HG02981 (cell line): ENCODE measurements at regions not wholly inside any gene's neighbourhood (a gene's known extent, or its start where the extent isn't known, plus 50 kb on each side); places are given as distances from the start of the nearest gene placed in this dataset.
"Not testable (repeated sequence)": the region's sequence is repeated elsewhere in the genome, so short reads cannot be mapped to it uniquely, and the experiment has no call there.

Experiments
- ATAC-seq: cut with Tn5 transposase; IDR thresholded peaks from one replicate; pipeline ENCODE4 v1.9.1; 2021; ENCODE audit warnings: mild to moderate bottlenecking, moderate library complexity; ENCODE audit not compliant: unreplicated experiment

GRCh38 chr14:71616013-71616412 lies 316.2 kb upstream of the RGS6 start:
- no peak for ATAC-seq

GRCh38 chr14:71618047-71618446 lies 314.2 kb upstream of the RGS6 start:
- ATAC-seq, result no peak

DNA sequence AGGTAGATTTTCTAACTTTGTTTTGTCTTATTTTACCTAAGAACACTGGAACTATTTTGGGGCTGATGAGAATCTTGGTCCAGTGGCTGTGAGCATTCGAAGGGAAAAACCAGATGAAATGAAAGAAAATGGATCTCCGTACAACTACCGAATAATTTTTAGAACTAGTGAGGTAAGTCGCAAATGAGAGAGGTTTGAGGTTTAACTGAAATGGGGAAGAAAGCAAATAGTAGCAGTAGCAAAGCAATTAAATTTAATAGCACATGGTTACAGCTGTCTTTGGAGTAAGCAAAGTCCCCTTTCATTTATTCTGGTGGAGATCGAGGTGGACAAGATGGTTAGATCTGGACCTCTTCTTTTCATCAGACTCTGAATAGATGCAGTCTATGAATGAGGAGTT lies 313.5 kb upstream of the RGS6 start:
- ATAC-seq, result no peak

- no peak for ATAC-seq
These were observed 312.8 kb upstream of the RGS6 start for GRCh38 chr14:71619472-71619871.

DNA sequence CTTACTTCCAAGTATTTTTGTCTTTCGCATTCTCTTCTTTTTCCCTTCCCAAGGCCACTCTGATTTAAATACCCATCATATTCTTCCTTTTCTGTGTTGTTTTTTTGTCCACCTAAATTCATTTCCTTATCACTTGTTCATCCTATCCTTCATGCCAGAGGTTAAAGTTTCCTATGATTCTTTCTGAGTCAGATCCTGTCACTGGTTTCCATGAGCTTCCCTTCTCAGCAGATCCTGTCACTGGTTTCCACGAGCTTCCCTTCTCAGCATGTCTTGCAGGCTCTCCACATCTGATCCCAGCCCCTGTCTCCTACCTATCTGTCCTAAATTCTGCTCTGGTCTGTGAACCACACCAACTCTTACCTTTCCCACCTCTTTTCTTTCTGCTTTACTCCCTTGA lies 311.8 kb upstream of the RGS6 start:
- ATAC-seq, result no peak

GRCh38 chr14:71621276-71621675 lies 311.0 kb upstream of the RGS6 start:
- ATAC-seq, result no peak

- no peak for ATAC-seq
These were observed 310.1 kb upstream of the RGS6 start for GRCh38 chr14:71621980-71622605.

- ATAC-seq, result no peak
These were observed 308.3 kb upstream of the RGS6 start for GRCh38 chr14:71623939-71624338.

GRCh38 chr14:71625175-71625574 lies 307.1 kb upstream of the RGS6 start:
- ATAC-seq, result no peak

- ATAC-seq, result no peak
These were observed 306.1 kb upstream of the RGS6 start for GRCh38 chr14:71625891-71626701.

DNA sequence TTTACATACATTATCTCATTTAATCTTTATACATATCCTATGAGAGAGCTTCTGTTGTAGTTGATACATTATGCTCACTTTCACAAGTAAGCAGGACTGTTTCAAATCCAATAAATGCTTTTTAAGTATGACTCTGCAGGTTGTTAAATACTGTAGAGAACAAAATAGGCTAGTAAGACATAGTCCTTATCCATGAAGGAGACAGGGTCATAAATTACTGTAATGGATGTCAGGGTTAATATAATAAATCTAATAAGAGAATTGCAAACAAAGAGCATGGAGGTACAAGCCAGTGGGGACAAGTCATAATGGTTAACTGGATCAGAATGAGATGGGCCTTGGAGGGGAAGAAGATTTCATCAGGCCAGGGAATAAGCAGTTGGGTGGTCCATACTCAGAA lies 303.8 kb upstream of the RGS6 start:
- no peak for ATAC-seq

DNA sequence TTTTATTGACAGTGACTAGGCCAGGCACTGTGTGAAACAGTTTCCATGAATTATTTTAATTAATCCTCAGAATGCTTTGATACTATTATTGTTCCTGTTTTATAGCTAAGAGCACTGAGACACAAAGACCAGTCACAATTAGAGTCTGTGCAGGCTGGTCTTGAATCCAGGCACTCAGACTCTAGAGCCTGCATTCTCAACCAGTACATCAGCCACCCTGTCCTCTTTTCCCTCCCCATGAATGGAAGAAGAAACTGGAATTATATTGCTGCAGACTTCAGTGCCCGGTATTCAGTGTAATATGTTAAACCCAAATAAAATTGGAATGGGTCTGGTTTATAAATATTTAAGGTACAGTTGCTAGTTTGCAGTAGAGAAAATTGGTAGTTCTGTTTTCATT lies 303.0 kb upstream of the RGS6 start:
- ATAC-seq, result no peak

DNA sequence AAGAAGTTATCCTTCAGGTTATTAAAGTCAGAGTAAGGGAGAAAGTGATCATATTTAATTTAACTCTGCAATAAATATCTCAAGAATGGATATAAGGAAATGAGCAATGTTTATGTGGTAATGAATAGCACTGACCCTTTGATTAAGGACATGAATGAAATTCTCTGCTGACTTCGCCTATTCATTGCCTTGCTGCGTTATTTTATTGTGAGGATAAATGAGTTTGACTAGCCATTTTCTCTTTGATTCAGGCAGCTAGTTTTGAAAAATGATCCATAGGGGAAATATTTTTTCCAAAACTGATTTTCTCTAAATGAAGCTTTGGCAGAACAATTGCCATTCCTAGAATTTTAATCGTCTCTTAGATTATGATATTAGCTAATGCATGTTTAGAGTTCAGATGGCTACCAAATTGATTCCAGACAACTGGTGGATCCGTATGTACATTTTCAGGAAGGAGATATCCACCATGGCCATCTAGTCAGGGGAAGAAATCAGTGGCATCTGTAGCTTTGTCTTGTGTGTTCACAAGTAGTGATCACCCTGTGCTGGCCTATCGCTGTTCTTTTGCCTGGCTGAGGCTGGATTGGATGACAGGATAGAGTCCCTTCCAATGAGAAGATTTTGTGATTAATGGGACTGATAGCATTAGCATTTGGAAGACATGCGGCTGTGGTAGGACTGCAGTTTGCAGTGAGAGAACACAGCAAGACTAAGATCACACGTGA lies 302.3 kb upstream of the RGS6 start:
- no peak for ATAC-seq

DNA sequence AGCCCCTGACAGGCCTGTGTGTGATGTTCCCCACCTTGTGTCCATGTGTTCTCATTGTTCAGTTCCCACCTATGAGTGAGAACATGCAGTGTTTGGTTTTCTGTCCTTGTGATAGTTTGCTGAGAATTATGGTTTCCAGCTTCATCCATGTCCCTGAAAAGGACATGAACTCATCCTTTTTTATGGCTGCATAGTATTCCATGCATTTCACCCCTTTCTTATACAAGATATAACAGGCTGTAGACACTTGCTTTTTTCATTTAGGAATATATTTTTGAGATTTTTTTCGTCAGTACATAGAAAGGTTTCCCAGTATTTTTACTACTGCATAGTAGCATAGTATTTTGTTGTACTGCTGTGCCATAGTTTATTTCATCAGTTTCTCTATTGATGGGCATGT lies 301.2 kb upstream of the RGS6 start:
- ATAC-seq, result not testable (repeated sequence)

DNA sequence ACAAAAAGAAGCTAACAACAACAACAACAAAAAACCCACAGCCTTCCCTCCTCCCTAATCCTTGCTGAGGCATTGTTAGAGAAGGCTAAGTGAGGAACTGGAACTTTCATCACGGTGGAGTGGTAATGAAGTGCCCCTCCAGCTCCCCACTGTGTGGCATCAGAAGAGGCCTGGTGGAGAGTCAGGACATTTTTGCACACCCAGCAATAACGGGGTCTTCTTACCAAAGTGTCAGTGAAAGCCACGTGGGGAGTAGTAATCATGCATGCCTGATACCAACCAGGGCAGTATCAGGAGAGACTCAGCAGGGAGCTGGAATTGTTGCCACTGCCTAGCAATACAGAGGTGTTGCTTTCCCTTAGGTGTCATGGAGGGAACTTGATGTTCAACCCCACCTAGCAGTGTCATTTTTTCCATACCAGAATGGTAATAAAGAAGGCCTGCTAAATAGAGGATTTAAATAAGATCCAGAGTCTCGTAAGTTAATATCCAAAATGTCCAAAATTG lies 299.7 kb upstream of the RGS6 start:
- ATAC-seq, result no peak

GRCh38 chr14:71636076-71636475 lies 296.2 kb upstream of the RGS6 start:
- ATAC-seq, result no peak

- ATAC-seq, result no peak
These were observed 295.3 kb upstream of the RGS6 start for GRCh38 chr14:71636820-71637471.

GRCh38 chr14:71638523-71639196 lies 293.6 kb upstream of the RGS6 start:
- ATAC-seq, result no peak

DNA sequence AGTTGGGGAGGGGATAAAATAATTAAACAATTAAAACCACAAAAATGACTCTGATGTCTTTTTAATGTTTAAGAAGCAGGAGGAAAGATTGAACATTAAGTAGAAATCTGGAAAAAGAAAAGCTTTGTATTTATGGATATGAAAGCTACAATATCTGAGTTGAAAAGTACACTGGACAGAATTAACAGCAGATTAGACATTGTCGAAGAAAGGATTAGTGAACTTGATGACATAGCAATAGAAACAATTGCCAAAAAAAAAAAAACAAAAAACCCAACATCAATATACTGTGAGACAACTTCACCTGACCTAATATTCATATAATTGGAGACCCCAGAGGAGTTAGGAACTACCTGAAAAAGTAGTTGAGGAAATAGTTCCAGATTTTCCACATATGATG lies 289.5 kb upstream of the RGS6 start:
- ATAC-seq, result no peak

DNA sequence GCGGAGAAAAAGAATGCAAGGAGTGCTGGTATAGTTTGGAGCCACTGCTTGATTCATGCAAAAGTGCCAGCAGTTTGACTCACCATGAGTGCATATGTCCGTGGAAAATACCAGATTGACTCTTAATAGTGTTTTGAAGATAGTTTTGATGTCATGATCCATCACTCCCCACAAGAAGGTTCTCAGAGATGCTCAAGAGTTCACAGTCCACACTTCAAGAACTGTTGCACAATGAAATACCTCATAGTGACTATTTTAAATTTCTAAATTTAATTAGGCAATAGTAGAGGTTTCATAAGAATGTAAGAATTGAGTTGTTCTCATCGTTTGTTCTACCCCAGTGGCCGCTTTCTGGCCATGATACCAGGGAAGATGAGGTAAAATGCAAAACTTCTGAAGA lies 286.6 kb upstream of the RGS6 start:
- ATAC-seq, result no peak

GRCh38 chr14:71646518-71646917 lies 285.7 kb upstream of the RGS6 start:
- ATAC-seq, result no peak
